SH-SY5Y (cell line): ENCODE measurements at regions not wholly inside any gene's neighbourhood (a gene's known extent, or its start where the extent isn't known, plus 50 kb on each side); places are given as distances from the start of the nearest gene placed in this dataset.

Experiments
- GATA2 ChIP-seq: IDR thresholded peaks from 2 replicates; pipeline ENCODE4 v1.6.1; 2011; ENCODE audit warnings: mild to moderate bottlenecking, low read depth, low read length
- GATA3 ChIP-seq: IDR thresholded peaks from 2 replicates; pipeline ENCODE4 v1.6.1; 2011; ENCODE audit warnings: low read depth, mild to moderate bottlenecking, low read length, moderate library complexity

- TF ChIP-seq GATA2 (no peak), GATA3 (no peak)
These were observed 305.7 kb downstream of the PDHA2 start for GRCh38 chr4:96145601-96146000.
